GM21423 (cell line): ENCODE measurements at regions not wholly inside any gene's neighbourhood (a gene's known extent, or its start where the extent isn't known, plus 50 kb on each side); places are given as distances from the start of the nearest gene placed in this dataset.

Experiments used
- ATAC-seq: cut with Tn5 transposase; IDR thresholded peaks from one replicate; pipeline ENCODE4 v1.9.1; 2021; ENCODE audit warnings: mild to moderate bottlenecking, moderate library complexity; ENCODE audit not compliant: unreplicated experiment

- ATAC-seq, result no peak
Measured at GRCh38 chr6:164258421-164258820, 843.9 kb downstream of the QKI start.

- no peak for ATAC-seq
Measured at GRCh38 chr6:164252948-164253347, 838.4 kb downstream of the QKI start.

GRCh38 chr6:164252291-164252690, 837.8 kb downstream of the QKI start:
- no peak for ATAC-seq

- ATAC-seq, result no peak
Measured at GRCh38 chr6:164247106-164247505, 832.6 kb downstream of the QKI start.

- no peak for ATAC-seq
Measured at GRCh38 chr6:164246082-164246481, 831.6 kb downstream of the QKI start.

- no peak for ATAC-seq
Measured at GRCh38 chr6:164243949-164244348, 829.4 kb downstream of the QKI start.

- no peak for ATAC-seq
Measured at GRCh38 chr6:164243012-164243610, 828.6 kb downstream of the QKI start.

GRCh38 chr6:164230804-164231203, 816.3 kb downstream of the QKI start:
- ATAC-seq, result no peak

GRCh38 chr6:164230259-164230658, 815.7 kb downstream of the QKI start:
- ATAC-seq, result no peak

- no peak for ATAC-seq
Measured at GRCh38 chr6:164229716-164230115, 815.2 kb downstream of the QKI start.

GRCh38 chr6:164227952-164228522, 813.5 kb downstream of the QKI start:
- no peak for ATAC-seq

- no peak for ATAC-seq
Measured at GRCh38 chr6:164216839-164217238, 802.3 kb downstream of the QKI start.

GRCh38 chr6:164216368-164216767, 801.9 kb downstream of the QKI start:
- ATAC-seq, result no peak

- no peak for ATAC-seq
Measured at GRCh38 chr6:164214066-164214465, 799.5 kb downstream of the QKI start.

- ATAC-seq, result no peak
Measured at GRCh38 chr6:164211254-164211653, 796.7 kb downstream of the QKI start.

- no peak for ATAC-seq
Measured at GRCh38 chr6:164210783-164211182, 796.3 kb downstream of the QKI start.

- no peak for ATAC-seq
Measured at GRCh38 chr6:164210323-164210722, 795.8 kb downstream of the QKI start.

GRCh38 chr6:164208371-164208770, 793.9 kb downstream of the QKI start:
- ATAC-seq, result no peak

- ATAC-seq, result no peak
Measured at GRCh38 chr6:164206807-164207423, 792.4 kb downstream of the QKI start.

GRCh38 chr6:164200071-164200470, 785.6 kb downstream of the QKI start:
- ATAC-seq, result no peak

- no peak for ATAC-seq
Measured at GRCh38 chr6:164195942-164196281, 781.4 kb downstream of the QKI start.

GRCh38 chr6:164195278-164195941, 780.9 kb downstream of the QKI start:
- no peak for ATAC-seq
